ENCODE measurements at regions not wholly inside any gene's neighbourhood (a gene's known extent, or its start where the extent isn't known, plus 50 kb on each side); places are given as distances from the start of the nearest gene placed in this dataset.

DNA sequence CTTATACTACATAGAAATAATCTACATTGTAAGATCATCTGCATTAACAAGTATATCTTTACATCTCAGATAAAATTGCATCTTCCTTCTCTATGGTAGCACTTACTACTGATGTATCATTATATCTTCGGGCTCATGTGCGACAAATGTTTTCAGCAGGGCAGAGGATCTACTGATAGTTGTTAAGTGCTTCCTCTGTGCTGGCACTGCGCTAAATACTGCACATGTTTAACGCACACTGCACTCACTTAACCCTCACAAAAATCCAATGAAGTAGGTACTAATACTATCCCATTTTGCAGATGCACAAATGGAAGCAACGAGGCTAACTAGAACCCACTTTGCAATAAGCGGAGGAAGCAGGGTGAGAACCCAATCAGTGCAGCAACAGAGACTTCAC is 75.6 kb upstream of the USP25 start:
- TF ChIP-seq CTCF (IDR thresholded peaks at IDR 0.05) (no peak), POLR2A (IDR thresholded peaks at IDR 0.05) (no peak), POLR2AphosphoS5 (IDR thresholded peaks at IDR 0.05) (no peak), EP300 (IDR thresholded peaks at IDR 0.05) (no peak)

Data from suprapubic skin (tissue), 4 donors.